Chondrocyte (in vitro differentiated cells): ENCODE measurements at regions not wholly inside any gene's neighbourhood (a gene's known extent, or its start where the extent isn't known, plus 50 kb on each side); places are given as distances from the start of the nearest gene placed in this dataset.

Experiments
- DNase-seq: peaks from one replicate; pipeline ENCODE4 v3.0.0; 2021; ENCODE audit warnings: mixed read lengths, low spot score
- H3K27ac Mint-ChIP-seq: one replicate; pipeline ENCODE4 v1.8.0; 2021; ENCODE audit warnings: mild to moderate bottlenecking, moderate library complexity, mixed read lengths; ENCODE audit not compliant: unreplicated experiment
- H3K27me3 Mint-ChIP-seq: 2 replicates; pipeline ENCODE4 v1.8.0; 2021; ENCODE audit warnings: low read depth, mixed read lengths
- H3K36me3 Mint-ChIP-seq: 2 replicates; pipeline ENCODE4 v1.8.0; 2021; ENCODE audit warnings: low read depth, mixed read lengths
- H3K4me1 Mint-ChIP-seq: 2 replicates; pipeline ENCODE4 v1.8.0; 2021; ENCODE audit warnings: low read depth, mild to moderate bottlenecking, mixed read lengths
- H3K4me3 Mint-ChIP-seq: one replicate; pipeline ENCODE4 v1.8.0; 2021; ENCODE audit warnings: mild to moderate bottlenecking, moderate library complexity, mixed read lengths; ENCODE audit not compliant: unreplicated experiment
- H3K9me3 Mint-ChIP-seq: 2 replicates; pipeline ENCODE4 v1.8.0; 2021; ENCODE audit warnings: low read depth, mixed read lengths
- CTCF ChIP-seq: fragments of 200-600 bp; sonication (generic); IDR thresholded peaks from 2 replicates; pipeline ENCODE4 v1.5.0; 2021; ENCODE audit warnings: antibody characterized with exemption, mild to moderate bottlenecking, moderate library complexity

DNA sequence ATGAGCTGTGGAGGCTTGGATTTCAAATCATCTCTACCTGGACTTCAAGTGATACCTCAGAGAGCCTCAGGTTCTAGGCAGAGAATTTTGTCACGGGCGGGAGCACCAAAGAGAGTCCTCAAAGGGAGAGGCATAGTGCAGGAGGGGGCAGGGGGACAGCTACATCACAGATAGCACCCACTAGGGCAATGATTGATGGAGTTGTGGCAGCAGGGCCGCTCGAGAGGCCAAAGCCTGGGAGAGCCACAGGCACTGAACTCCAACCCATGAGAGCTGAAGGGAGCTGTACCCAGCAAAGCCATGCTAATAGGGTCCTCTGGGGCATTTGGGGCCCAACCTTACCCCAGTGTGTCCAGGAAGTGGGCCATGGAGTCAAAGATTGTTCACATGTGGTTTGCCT, 232.0 kb upstream of the PCDH15 start:
- Mint-ChIP-seq H3K27ac (no peak overlapping the region), H3K27me3 (peaks cover 2% of the 10 kb centered on the region), H3K4me1 (no peaks in the 10 kb centered on the region), H3K9me3 (peaks cover 2% of the 10 kb centered on the region), H3K4me3 (no peak overlapping the region), H3K36me3 (no peaks in the 10 kb centered on the region)
- no peak for DNase-seq
- TF ChIP-seq CTCF = no peak

DNA sequence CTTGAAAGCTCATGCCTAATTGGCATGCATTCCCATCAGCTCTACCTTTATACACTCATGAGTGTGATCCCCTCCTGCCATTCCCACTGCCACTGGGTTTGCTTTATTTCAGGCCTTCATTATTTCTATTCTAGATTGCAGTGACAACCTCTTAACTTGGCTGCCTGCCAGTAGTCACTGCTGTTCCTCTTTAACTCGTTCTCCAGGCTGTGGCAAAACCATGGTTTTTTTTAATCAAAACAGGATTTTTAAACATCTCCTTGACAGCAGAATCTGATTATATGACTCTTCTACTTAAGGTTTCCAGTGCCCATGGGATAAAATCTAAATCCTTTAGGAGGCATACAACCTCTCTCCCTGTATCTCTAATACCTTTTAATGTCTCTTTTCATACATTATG, 223.7 kb upstream of the PCDH15 start:
- Mint-ChIP-seq H3K36me3 (no peaks in the 10 kb centered on the region), H3K4me3 (no peak overlapping the region), H3K27ac (no peak overlapping the region), H3K27me3 (peaks cover 3% of the 10 kb centered on the region), H3K4me1 (peaks cover 6% of the 10 kb centered on the region), H3K9me3 (no peaks in the 10 kb centered on the region)
- TF ChIP-seq CTCF = no peak
- no peak for DNase-seq

- TF ChIP-seq CTCF = no peak
- DNase-seq = no peak
- Mint-ChIP-seq H3K4me1 (peaks cover 4% of the 10 kb centered on the region), H3K4me3 (no peak overlapping the region), H3K27me3 (no peaks in the 10 kb centered on the region), H3K27ac (no peak overlapping the region), H3K9me3 (no peaks in the 10 kb centered on the region), H3K36me3 (no peaks in the 10 kb centered on the region)
These were observed 218.4 kb upstream of the PCDH15 start for GRCh38 chr10:55019439-55019838.

GRCh38 chr10:55013318-55013717, 212.3 kb upstream of the PCDH15 start:
- DNase-seq = no peak
- Mint-ChIP-seq H3K4me1 (no peaks in the 10 kb centered on the region), H3K9me3 (no peaks in the 10 kb centered on the region), H3K4me3 (no peak overlapping the region), H3K27me3 (no peaks in the 10 kb centered on the region), H3K27ac (no peak overlapping the region), H3K36me3 (no peaks in the 10 kb centered on the region)
- no peak for TF ChIP-seq CTCF

- DNase-seq = no peak
- H3K4me3 Mint-ChIP-seq = no peak overlapping the region
- no peaks in the 10 kb centered on the region for H3K27me3 Mint-ChIP-seq
- H3K36me3 Mint-ChIP-seq = peaks cover 3% of the 10 kb centered on the region
- peaks cover 4% of the 10 kb centered on the region for H3K4me1 Mint-ChIP-seq
- H3K27ac Mint-ChIP-seq = no peak overlapping the region
- peaks cover 9% of the 10 kb centered on the region for H3K9me3 Mint-ChIP-seq
- no peak for TF ChIP-seq CTCF
These were observed 201.4 kb upstream of the PCDH15 start for GRCh38 chr10:55002420-55002819.
